Ascending aorta (tissue), 2 donors: ENCODE measurements at regions not wholly inside any gene's neighbourhood (a gene's known extent, or its start where the extent isn't known, plus 50 kb on each side); places are given as distances from the start of the nearest gene placed in this dataset.

Experiments used
- DNase-seq, 2 donors: peaks; one replicate each; pipeline ENCODE4 v3.0.0-alpha.2; 2019; ENCODE audit warnings: low spot score in 2 of 2
- H3K27ac ChIP-seq, 2 donors: fragments of 200-600 bp; sonication (generic); one replicate each; pipeline ENCODE4 v1.5.1; 2016 to 2017; ENCODE audit warnings: mild to moderate bottlenecking in 1 of 2
- H3K27me3 ChIP-seq: fragments of 200-600 bp; sonication (generic); one replicate; pipeline ENCODE4 v1.5.1; 2017
- H3K36me3 ChIP-seq, 2 donors: fragments of 200-600 bp; sonication (generic); one replicate each; pipeline ENCODE4 v1.5.1; 2016
- H3K4me1 ChIP-seq, 2 donors: fragments of 200-600 bp; sonication (generic); one replicate each; pipeline ENCODE4 v1.5.1; 2016 to 2017; ENCODE audit warnings: mild to moderate bottlenecking in 1 of 2
- H3K4me3 ChIP-seq, 2 donors: fragments of 200-600 bp; sonication (generic); one replicate each; pipeline ENCODE4 v1.5.1; 2016 to 2017; ENCODE audit warnings: mild to moderate bottlenecking in 1 of 2
- H3K9me3 ChIP-seq, 2 donors: fragments of 200-600 bp; sonication (generic); one replicate each; pipeline ENCODE4 v1.5.1; 2016
- intact Hi-C: fragments of 100-400 bp; cut with DNase I; formaldehyde crosslinking; loops from one replicate; pipeline ENCODE4 v1.15.1; 2023
- TF ChIP-seq, protein P1 (sequence below), 3 experiments: fragments of 200-600 bp in 2 of 3; fragments of 450-650 bp in 1 of 3; sonication (generic) in 2 of 3; IDR thresholded peaks; one replicate each; pipeline ENCODE4 v1.5.1; 2016 to 2019; ENCODE audit warnings: antibody characterized with exemption in 3 of 3, mild to moderate bottlenecking in 1 of 3, moderate library complexity in 1 of 3

- no peaks in the 10 kb centered on the region for H3K27me3 ChIP-seq
- no peak overlapping the region for H3K27ac ChIP-seq
- no peaks in the 10 kb centered on the region for H3K4me1 ChIP-seq
- intact Hi-C loops, result no loop called here
- DNase-seq, result no peak
- H3K9me3 ChIP-seq, result peaks cover 0 to 4% of the 10 kb centered on the region in 2 donors
- no peaks in the 10 kb centered on the region for H3K36me3 ChIP-seq
- TF ChIP-seq, protein P1, sequence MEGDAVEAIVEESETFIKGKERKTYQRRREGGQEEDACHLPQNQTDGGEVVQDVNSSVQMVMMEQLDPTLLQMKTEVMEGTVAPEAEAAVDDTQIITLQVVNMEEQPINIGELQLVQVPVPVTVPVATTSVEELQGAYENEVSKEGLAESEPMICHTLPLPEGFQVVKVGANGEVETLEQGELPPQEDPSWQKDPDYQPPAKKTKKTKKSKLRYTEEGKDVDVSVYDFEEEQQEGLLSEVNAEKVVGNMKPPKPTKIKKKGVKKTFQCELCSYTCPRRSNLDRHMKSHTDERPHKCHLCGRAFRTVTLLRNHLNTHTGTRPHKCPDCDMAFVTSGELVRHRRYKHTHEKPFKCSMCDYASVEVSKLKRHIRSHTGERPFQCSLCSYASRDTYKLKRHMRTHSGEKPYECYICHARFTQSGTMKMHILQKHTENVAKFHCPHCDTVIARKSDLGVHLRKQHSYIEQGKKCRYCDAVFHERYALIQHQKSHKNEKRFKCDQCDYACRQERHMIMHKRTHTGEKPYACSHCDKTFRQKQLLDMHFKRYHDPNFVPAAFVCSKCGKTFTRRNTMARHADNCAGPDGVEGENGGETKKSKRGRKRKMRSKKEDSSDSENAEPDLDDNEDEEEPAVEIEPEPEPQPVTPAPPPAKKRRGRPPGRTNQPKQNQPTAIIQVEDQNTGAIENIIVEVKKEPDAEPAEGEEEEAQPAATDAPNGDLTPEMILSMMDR (IDR thresholded peaks at IDR 0.05), result no peak
- H3K4me3 ChIP-seq, result no peak overlapping the region
Measured at GRCh38 chr7:9106747-9107146, 673.3 kb downstream of the NXPH1 start.

GRCh38 chr7:9120331-9120730 is 686.9 kb downstream of the NXPH1 start:
- intact Hi-C loops, result no loop called here
- Histone ChIP-seq H3K4me3 (no peak overlapping the region), H3K9me3 (no peaks in the 10 kb centered on the region), H3K27me3 (no peaks in the 10 kb centered on the region), H3K27ac (no peak overlapping the region), H3K36me3 (no peaks in the 10 kb centered on the region), H3K4me1 (no peaks in the 10 kb centered on the region)
- TF ChIP-seq, protein P1 (IDR thresholded peaks at IDR 0.05), result no peak
- no peak for DNase-seq

- H3K4me3 ChIP-seq, result no peak overlapping the region
- no peak overlapping the region for H3K27ac ChIP-seq
- no peaks in the 10 kb centered on the region for H3K27me3 ChIP-seq
- no peaks in the 10 kb centered on the region for H3K36me3 ChIP-seq
- DNase-seq, result no peak
- intact Hi-C loops, result no loop called here
- TF ChIP-seq, protein P1 (IDR thresholded peaks at IDR 0.05), result no peak
- no peaks in the 10 kb centered on the region for H3K9me3 ChIP-seq
- no peaks in the 10 kb centered on the region for H3K4me1 ChIP-seq
Measured at GRCh38 chr7:9124320-9124719, 690.9 kb downstream of the NXPH1 start.

- TF ChIP-seq, protein P1 (IDR thresholded peaks at IDR 0.05), result no peak
- intact Hi-C loops, result no loop called here
- no peak for DNase-seq
- Histone ChIP-seq H3K27me3 (no peaks in the 10 kb centered on the region), H3K4me3 (no peak overlapping the region), H3K36me3 (no peaks in the 10 kb centered on the region), H3K4me1 (no peaks in the 10 kb centered on the region), H3K27ac (no peak overlapping the region), H3K9me3 (no peaks in the 10 kb centered on the region)
Measured at GRCh38 chr7:9125246-9125645, 691.8 kb downstream of the NXPH1 start.

DNA sequence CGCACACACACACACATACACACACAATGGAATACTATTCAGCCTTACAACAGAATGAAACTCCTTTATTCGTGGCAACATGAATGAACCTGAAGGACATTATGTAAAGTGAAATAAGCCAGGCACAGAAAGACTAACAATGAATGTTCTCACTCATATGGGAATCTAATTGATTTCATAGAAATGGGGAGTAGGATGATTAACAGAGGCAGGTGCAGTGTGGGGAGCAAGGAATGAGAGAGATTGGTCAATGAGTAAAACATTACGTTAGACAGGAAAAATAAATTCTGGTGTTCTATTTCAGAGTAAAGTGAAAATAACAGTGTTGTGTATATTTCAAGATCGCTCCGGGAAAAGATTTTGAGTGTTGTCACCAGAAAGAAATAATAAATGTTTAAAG is 694.5 kb downstream of the NXPH1 start:
- H3K4me1 ChIP-seq, result no peaks in the 10 kb centered on the region
- no peak for DNase-seq
- H3K4me3 ChIP-seq, result no peak overlapping the region
- H3K27ac ChIP-seq, result no peak overlapping the region
- H3K36me3 ChIP-seq, result no peaks in the 10 kb centered on the region
- intact Hi-C loops, result no loop called here
- H3K9me3 ChIP-seq, result no peaks in the 10 kb centered on the region
- H3K27me3 ChIP-seq, result no peaks in the 10 kb centered on the region
- TF ChIP-seq, protein P1 (IDR thresholded peaks at IDR 0.05), result no peak

GRCh38 chr7:9148687-9149086 is 715.3 kb downstream of the NXPH1 start:
- Histone ChIP-seq H3K27me3 (no peaks in the 10 kb centered on the region), H3K27ac (no peak overlapping the region), H3K9me3 (no peaks in the 10 kb centered on the region), H3K4me3 (no peak overlapping the region), H3K4me1 (no peaks in the 10 kb centered on the region), H3K36me3 (no peaks in the 10 kb centered on the region)
- no peak for DNase-seq
- intact Hi-C loops, result no loop called here
- TF ChIP-seq, protein P1 (IDR thresholded peaks at IDR 0.05), result no peak
